SK-N-SH (cell line): ENCODE measurements at regions not wholly inside any gene's neighbourhood (a gene's known extent, or its start where the extent isn't known, plus 50 kb on each side); places are given as distances from the start of the nearest gene placed in this dataset.

ENCODE experiments used
- CTCF ChIA-PET: fragments of 300-600, 350-600 bp; formaldehyde crosslinking; extraction: SDS; loops from one replicate; lab custom pipeline; 2021; lab: Yijun Ruan, JAX
- POLR2A ChIA-PET: fragments of 350-600 bp; sonication (Branson Sonifier 250); formaldehyde crosslinking; extraction: SDS; loops from one replicate; lab custom pipeline; 2020; ENCODE audit warnings: antibody characterized with exemption, inconsistent platforms; lab: Yijun Ruan, JAX
- DNase-seq: peaks from one replicate; pipeline ENCODE4 v3.0.0; 2012
- H2AFZ ChIP-seq: fragments of 200-600 bp; sonication (generic); 2 replicates; pipeline ENCODE4 v1.8.1; 2016; ENCODE audit warnings: antibody characterized with exemption, mild to moderate bottlenecking, low read depth
- H3F3A ChIP-seq: fragments of 200-600 bp; sonication (generic); replicated peaks from 2 replicates; pipeline ENCODE3; 2016; ENCODE audit warnings: antibody characterized with exemption, mild to moderate bottlenecking; ENCODE audit not compliant: insufficient read depth
- H3K27ac ChIP-seq, 2 experiments: fragments of 200-500 bp in 1 of 2; fragments of 200-600 bp in 1 of 2; sonication (Bioruptor generic) in 1 of 2; sonication (generic), shearing (Covaris generic) in 1 of 2; 2 replicates each; pipeline versions ENCODE4 v1.5.1 to v1.6.1; 2014 to 2016; ENCODE audit warnings: low read depth in 2 of 2, inconsistent platforms in 1 of 2, low read length in 1 of 2, mild to moderate bottlenecking in 1 of 2, mixed read lengths in 1 of 2
- H3K27me3 ChIP-seq: fragments of 200-600 bp; sonication (generic), shearing (Covaris generic); 2 replicates; pipeline ENCODE4 v1.6.1; 2016; ENCODE audit warnings: mixed run types; ENCODE audit not compliant: insufficient read depth
- H3K36me3 ChIP-seq, 2 experiments: fragments of 200-500 bp in 1 of 2; fragments of 200-600 bp in 1 of 2; sonication (Bioruptor generic) in 1 of 2; sonication (generic) in 1 of 2; replicated peaks in 1 of 2; 2 replicates each; pipeline versions ENCODE3 to v1.5.1; 2014 to 2016; ENCODE audit warnings: low read length in 1 of 2, mild to moderate bottlenecking in 1 of 2; ENCODE audit not compliant: insufficient read depth in 2 of 2, control insufficient read depth in 1 of 2
- H3K4me1 ChIP-seq, 2 experiments: fragments of 200-500 bp in 1 of 2; fragments of 200-600 bp in 1 of 2; sonication (Bioruptor generic) in 1 of 2; sonication (generic), shearing (Covaris generic) in 1 of 2; 2 replicates each; pipeline versions ENCODE4 v1.5.1 to v1.6.1; 2014 to 2016; ENCODE audit warnings: low read depth in 1 of 2, low read length in 1 of 2, mixed run types in 1 of 2; ENCODE audit not compliant: insufficient read depth in 2 of 2, control insufficient read depth in 1 of 2
- H3K4me2 ChIP-seq: fragments of 200-600 bp; sonication (generic), shearing (Covaris generic); 2 replicates; pipeline ENCODE4 v1.6.1; 2017; ENCODE audit warnings: mixed run types
- H3K4me3 ChIP-seq, 2 experiments: fragments of 200-500 bp in 1 of 2; fragments of 200-600 bp in 1 of 2; sonication (Bioruptor generic) in 1 of 2; sonication (generic), shearing (Covaris generic) in 1 of 2; 2 replicates each; pipeline versions ENCODE4 v1.5.1 to v1.8.1; 2014 to 2016; ENCODE audit warnings: low read depth in 2 of 2, inconsistent platforms in 1 of 2, low read length in 1 of 2, mild to moderate bottlenecking in 1 of 2, mixed read lengths in 1 of 2, moderate library complexity in 1 of 2
- H3K79me2 ChIP-seq: fragments of 200-600 bp; sonication (generic); 2 replicates; pipeline ENCODE4 v1.8.1; 2017; ENCODE audit warnings: mild to moderate bottlenecking; ENCODE audit not compliant: insufficient read depth
- H3K9ac ChIP-seq: fragments of 200-600 bp; sonication (generic); 2 replicates; pipeline ENCODE4 v1.6.1; 2017; ENCODE audit warnings: mixed run types
- H3K9me2 ChIP-seq: fragments of 200-600 bp; sonication (generic); 2 replicates; pipeline ENCODE4 v1.6.1; 2017; ENCODE audit warnings: mixed run types
- H3K9me3 ChIP-seq: fragments of 200-600 bp; sonication (generic); 2 replicates; pipeline ENCODE4 v1.6.1; 2017; ENCODE audit warnings: mixed run types, mild to moderate bottlenecking, moderate library complexity
- H4K20me1 ChIP-seq: fragments of 200-600 bp; sonication (generic); 2 replicates; pipeline ENCODE4 v1.6.1; 2017; ENCODE audit warnings: mild to moderate bottlenecking, mixed run types; ENCODE audit not compliant: insufficient read depth
- CHD2 ChIP-seq: fragments of 150-350 bp; IDR thresholded peaks from 2 replicates; pipeline ENCODE4 v1.6.1; 2018; ENCODE audit warnings: low read length; ENCODE audit not compliant: partially characterized antibody
- EP300 ChIP-seq, 2 experiments: IDR thresholded peaks; 2 replicates each; pipeline versions ENCODE4 v1.4.0 to v1.6.1; 2012; ENCODE audit warnings: borderline replicate concordance in 1 of 2, low read depth in 1 of 2, low read length in 1 of 2
- EZH2phosphoT487 ChIP-seq: fragments of 200-600 bp; sonication (generic); IDR thresholded peaks from 2 replicates; pipeline ENCODE4 v1.6.1; 2017; ENCODE audit warnings: low read depth, mixed run types, mild to moderate bottlenecking, antibody characterized with exemption, moderate library complexity, borderline replicate concordance
- FOXJ3 ChIP-seq: sonication (generic); formaldehyde crosslinking; IDR thresholded peaks from 2 replicates; pipeline ENCODE4 v1.5.1; 2020; ENCODE audit warnings: mild to moderate bottlenecking, missing genetic modification reagents
- FOXM1 ChIP-seq: IDR thresholded peaks from 2 replicates; pipeline ENCODE4 v1.4.0; 2012; ENCODE audit warnings: low read depth, mild to moderate bottlenecking
- GABPA ChIP-seq: IDR thresholded peaks from 2 replicates; pipeline ENCODE4 v1.4.0; 2012; ENCODE audit warnings: low read depth, mild to moderate bottlenecking
- GATA2 ChIP-seq: sonication (generic); formaldehyde crosslinking; IDR thresholded peaks from 2 replicates; pipeline ENCODE4 v1.5.0; 2020; ENCODE audit warnings: mild to moderate bottlenecking, missing genetic modification reagents
- JUND ChIP-seq: IDR thresholded peaks from 2 replicates; pipeline ENCODE4 v1.4.0; 2012
- MAX ChIP-seq: IDR thresholded peaks from 2 replicates; pipeline ENCODE4 v1.4.0; 2012; ENCODE audit warnings: low read depth
- MEF2A ChIP-seq: IDR thresholded peaks from 2 replicates; pipeline ENCODE4 v1.4.0; 2012; ENCODE audit warnings: low read depth, borderline replicate concordance
- NRF1 ChIP-seq: IDR thresholded peaks from 2 replicates; pipeline ENCODE4 v1.6.1; 2012; ENCODE audit warnings: low read depth, mild to moderate bottlenecking, low read length
- RAD21 ChIP-seq: IDR thresholded peaks from 2 replicates; pipeline ENCODE4 v1.6.1; 2012; ENCODE audit warnings: mild to moderate bottlenecking, low read length
- RCOR1 ChIP-seq: fragments of 150-350 bp; IDR thresholded peaks from 2 replicates; pipeline ENCODE4 v1.6.1; 2017; ENCODE audit warnings: antibody characterized with exemption, low read length
- RFX5 ChIP-seq: IDR thresholded peaks from 2 replicates; pipeline ENCODE4 v1.6.1; 2012; ENCODE audit warnings: mild to moderate bottlenecking, improper control_type of control experiment, low read length
- RXRA ChIP-seq: IDR thresholded peaks from 2 replicates; pipeline ENCODE4 v1.4.0; 2012; ENCODE audit warnings: low read depth, mild to moderate bottlenecking, borderline replicate concordance
- SIN3A ChIP-seq: IDR thresholded peaks from 2 replicates; pipeline ENCODE4 v1.6.1; 2012; ENCODE audit warnings: low read depth, mild to moderate bottlenecking, low read length, moderate library complexity, borderline replicate concordance
- SMC3 ChIP-seq: IDR thresholded peaks from 2 replicates; pipeline ENCODE4 v1.6.1; 2012; ENCODE audit warnings: low read depth, low read length, improper control_type of control experiment
- TCF12 ChIP-seq: IDR thresholded peaks from 2 replicates; pipeline ENCODE4 v1.4.0; 2012
- TEAD4 ChIP-seq: IDR thresholded peaks from 2 replicates; pipeline ENCODE4 v1.4.0; 2012; ENCODE audit warnings: mild to moderate bottlenecking, borderline replicate concordance; ENCODE audit not compliant: insufficient read depth

DNA sequence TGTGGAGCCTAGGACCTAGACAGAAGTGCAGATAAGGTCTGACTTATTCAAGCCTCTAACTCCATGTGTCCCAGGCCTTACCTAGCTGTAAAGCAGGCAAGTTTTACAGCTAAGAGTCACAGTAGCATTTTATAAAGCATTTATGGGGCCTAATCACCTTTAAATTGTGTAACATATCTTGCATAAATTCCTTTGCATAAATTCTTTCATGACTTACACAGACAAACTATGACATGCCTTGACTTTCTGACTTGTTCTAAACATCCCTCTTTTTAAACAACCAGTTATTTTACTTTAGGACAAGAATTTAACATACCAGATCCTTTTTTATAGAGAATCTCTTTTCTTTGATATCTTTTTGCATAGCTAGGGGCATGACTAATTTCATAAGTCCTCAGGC lies 1257.8 kb upstream of the NRXN1 start:
- DNase-seq, result no peak
- CTCF ChIA-PET, result no interaction called here
- Histone ChIP-seq H3K4me3 (no peak overlapping the region), H3K9me3 (no peaks in the 10 kb centered on the region), H3K79me2 (no peaks in the 10 kb centered on the region), H3K27me3 (no peaks in the 10 kb centered on the region), H3K9ac (no peak overlapping the region)
- no peak for TF ChIP-seq FOXM1
- no peak for TF ChIP-seq GABPA
- TF ChIP-seq TCF12, result no peak
- TF ChIP-seq RAD21, result no peak
- no peak for TF ChIP-seq TEAD4
- no peak for TF ChIP-seq CHD2
- no peak for TF ChIP-seq EZH2phosphoT487
- TF ChIP-seq GATA2 (CRISPR knock-in tag), result no peak
- TF ChIP-seq SMC3, result no peak
- TF ChIP-seq NRF1, result no peak
- no peak for TF ChIP-seq RCOR1
- TF ChIP-seq, all 33 proteins: peak for 0
- Histone ChIP-seq H3K27ac (no peak overlapping the region), H4K20me1 (no peaks in the 10 kb centered on the region), H3K4me1 (no peaks in the 10 kb centered on the region), H3K36me3 (no peaks in the 10 kb centered on the region), H2AFZ (no peak overlapping the region), H3F3A (no peaks in the 10 kb centered on the region), H3K9me2 (no peaks in the 10 kb centered on the region), H3K4me2 (no peak overlapping the region)
- POLR2A ChIA-PET, result no interaction called here

GRCh38 chr2:52288596-52288995 lies 1256.7 kb upstream of the NRXN1 start:
- no peaks in the 10 kb centered on the region for H3F3A ChIP-seq
- DNase-seq, result no peak
- no peaks in the 10 kb centered on the region for H3K9me3 ChIP-seq
- H3K9me2 ChIP-seq, result no peaks in the 10 kb centered on the region
- no peak overlapping the region for H3K4me2 ChIP-seq
- TF ChIP-seq TCF12 (no peak), SIN3A (no peak), EZH2phosphoT487 (no peak), MAX (no peak), JUND (no peak), EP300 (IDR thresholded peaks at IDR 0.05; ENCODE audit: borderline replicate concordance in 1 of 2, low read depth in 1 of 2, low read length in 1 of 2) (no peak), RXRA (no peak), RAD21 (no peak), RFX5 (no peak), FOXJ3 (CRISPR knock-in tag) (no peak), GABPA (no peak), MEF2A (no peak)
- H4K20me1 ChIP-seq, result no peaks in the 10 kb centered on the region
- no peak overlapping the region for H3K4me3 ChIP-seq
- POLR2A ChIA-PET, result no interaction called here
- H3K27ac ChIP-seq, result no peak overlapping the region
- H3K27me3 ChIP-seq, result no peaks in the 10 kb centered on the region
- no peak overlapping the region for H3K9ac ChIP-seq
- no peak overlapping the region for H2AFZ ChIP-seq
- no peaks in the 10 kb centered on the region for H3K79me2 ChIP-seq
- H3K4me1 ChIP-seq, result no peaks in the 10 kb centered on the region
- CTCF ChIA-PET, result no interaction called here
- H3K36me3 ChIP-seq, result no peaks in the 10 kb centered on the region
